Stimulated activated CD8-positive, alpha-beta memory T cell treated with anti-CD3 and anti-CD28 coated beads, Interleukin-15, amount 100 ng/mL, for 4 hours (primary cell): ENCODE measurements at regions not wholly inside any gene's neighbourhood (a gene's known extent, or its start where the extent isn't known, plus 50 kb on each side); places are given as distances from the start of the nearest gene placed in this dataset.

Experiments
- DNase-seq, 2 donors: peaks; one replicate each; pipeline ENCODE4 v3.0.0-alpha.2; 2020; ENCODE audit warnings: low read depth in 2 of 2

GRCh38 chr12:92582475-92582874 is 120.3 kb upstream of the PLEKHG7 start:
- DNase-seq: no peak

- no peak for DNase-seq
These were observed 121.2 kb upstream of the PLEKHG7 start for GRCh38 chr12:92581604-92582003.

GRCh38 chr12:92574911-92575570 is 127.7 kb upstream of the PLEKHG7 start:
- DNase-seq: no peak

DNA sequence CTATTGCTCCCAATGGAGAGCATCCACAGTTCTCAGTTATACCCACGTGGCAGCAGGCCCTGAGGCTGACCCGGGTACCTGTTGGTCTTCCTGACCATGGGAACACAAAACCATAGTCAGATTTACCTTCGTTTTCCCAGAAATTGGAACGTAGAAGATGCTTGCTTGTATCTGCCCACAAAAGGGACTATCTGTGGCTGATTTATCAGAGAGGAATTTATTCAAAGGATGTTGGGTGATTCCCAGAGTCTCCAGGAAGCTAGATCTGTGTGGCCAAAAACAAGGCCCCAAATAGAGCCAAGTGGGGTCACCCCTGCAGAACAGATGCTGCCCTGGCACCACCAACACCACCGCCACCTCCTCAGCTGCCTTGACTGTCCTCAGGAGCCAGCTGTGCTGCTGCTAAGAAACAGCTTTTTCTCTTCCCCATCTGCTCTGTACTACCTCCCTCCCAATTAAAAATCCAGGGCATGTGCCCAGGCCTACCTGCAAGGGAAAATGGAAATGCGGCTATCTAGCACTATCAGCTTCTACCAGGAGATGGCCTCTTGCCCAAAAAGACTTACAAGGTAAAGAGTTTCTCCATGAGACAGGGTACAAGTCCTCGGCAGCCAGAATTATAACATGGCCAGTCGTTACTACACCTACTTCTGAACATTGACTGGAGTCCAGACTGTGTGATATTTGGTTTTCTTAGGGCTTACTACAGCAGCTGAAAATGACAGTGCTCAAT is 128.6 kb upstream of the PLEKHG7 start:
- no peak for DNase-seq

DNA sequence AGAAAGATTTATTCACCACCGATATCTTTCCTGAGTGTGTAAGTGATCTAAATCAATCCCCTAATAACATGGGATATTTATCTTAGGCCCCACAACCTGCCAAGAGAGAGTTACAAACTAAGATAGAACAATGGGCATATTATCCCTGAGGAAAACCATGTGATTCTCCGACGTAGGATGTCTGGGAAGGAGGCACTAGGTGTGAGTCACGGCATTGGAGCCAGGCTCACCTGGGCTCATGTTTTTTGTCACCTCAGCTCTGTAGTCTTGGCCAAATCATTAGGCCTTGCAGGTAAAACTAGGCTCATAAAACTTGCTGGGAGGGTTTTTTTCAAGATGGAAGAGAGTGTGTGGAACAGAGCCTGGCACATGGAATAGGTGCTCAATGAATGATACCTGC is 129.7 kb upstream of the PLEKHG7 start:
- no peak for DNase-seq

DNA sequence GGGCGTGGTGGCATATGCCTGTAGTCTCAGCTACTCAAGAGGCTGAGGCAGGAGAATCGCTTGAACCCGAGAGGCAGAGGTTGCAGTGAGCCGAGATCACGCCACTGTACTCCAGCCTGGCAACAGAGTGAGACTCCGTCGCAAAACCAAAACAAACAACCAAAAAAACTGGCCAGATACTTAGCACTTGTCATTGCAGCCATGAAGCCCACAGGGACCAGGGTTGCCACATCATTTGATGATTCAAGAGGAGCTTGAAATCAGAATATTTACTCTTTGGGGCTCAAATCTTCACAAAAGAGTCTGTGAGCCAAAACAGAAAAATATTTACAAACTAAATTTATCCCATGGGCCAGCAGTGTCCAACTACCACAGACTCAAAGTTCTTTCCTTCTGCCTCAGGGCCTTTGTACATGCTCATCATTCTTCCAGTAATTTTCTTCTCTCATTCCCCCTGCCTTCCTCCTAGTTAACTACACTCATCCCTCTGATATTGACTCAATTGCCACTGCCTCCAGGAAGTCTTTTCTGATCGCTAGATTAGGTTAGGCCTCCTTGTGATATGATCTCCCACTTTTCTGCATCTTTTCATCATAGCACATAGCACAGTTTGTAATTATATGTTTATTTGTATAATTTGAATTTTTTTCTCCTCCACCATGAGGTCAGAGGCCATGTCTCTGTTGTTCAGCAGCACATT is 130.8 kb upstream of the PLEKHG7 start:
- DNase-seq: no peak

- no peak for DNase-seq
These were observed 131.6 kb upstream of the PLEKHG7 start for GRCh38 chr12:92571169-92571568.

DNA sequence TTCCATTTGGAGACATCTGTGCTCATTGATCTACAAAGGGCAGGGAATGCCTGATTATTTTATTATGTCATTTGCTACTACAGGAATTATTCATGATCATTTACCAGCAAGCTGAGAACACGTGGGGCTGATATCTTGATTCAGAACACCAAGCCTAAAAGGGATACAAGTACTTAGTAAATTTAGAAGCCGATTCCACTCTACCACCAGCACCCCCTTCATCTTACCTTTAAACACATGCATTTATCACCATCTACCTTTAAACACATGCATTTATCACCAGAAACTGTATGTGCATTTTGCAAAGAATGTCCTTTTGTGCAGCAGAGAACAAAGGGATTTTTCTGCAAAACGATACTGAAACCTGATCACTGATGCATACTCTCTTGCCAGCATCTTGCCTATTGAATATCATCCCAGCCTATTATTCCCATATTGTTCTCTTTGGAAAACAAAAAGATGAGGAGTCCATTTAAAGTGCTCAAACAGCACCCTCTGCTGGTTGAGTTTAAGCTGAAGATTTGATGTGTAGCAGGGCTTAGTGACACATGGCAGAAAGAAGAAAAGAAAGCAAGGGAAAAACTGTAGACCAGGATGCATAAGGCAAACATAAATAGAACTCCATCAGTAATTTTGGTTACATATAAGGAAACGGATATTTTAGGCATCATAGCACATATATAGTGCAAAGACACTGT is 132.6 kb upstream of the PLEKHG7 start:
- DNase-seq: no peak

GRCh38 chr12:92568691-92569090 is 134.1 kb upstream of the PLEKHG7 start:
- no peak for DNase-seq

DNA sequence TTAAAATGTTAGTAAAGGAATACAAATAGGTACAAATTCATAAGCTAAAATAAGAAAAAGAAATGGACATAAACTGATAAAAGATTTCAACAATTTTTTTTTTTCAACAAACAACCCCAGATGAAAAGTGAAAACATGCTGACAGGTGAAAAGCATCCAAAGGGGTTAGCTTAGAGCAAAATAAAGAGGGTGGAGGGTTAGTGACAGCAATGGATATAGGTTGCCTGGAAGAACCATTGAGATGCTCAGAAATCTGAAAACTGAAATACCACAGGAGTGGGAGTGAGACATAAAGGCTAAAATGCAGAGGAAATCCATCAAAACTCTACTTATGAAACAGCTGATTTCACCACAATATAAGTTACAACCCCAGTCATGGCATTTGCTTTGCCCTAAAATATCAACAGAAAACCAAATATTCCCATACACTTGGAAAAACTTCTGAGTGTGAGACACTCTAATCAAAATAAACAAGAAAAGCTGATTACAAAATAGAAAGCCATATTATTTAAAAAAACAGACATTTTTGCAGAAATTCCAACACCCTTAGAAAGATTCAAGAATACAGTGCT is 136.3 kb upstream of the PLEKHG7 start:
- no peak for DNase-seq

GRCh38 chr12:92563819-92564218 is 139.0 kb upstream of the PLEKHG7 start:
- no peak for DNase-seq

GRCh38 chr12:92562063-92562734 is 140.6 kb upstream of the PLEKHG7 start:
- no peak for DNase-seq

DNA sequence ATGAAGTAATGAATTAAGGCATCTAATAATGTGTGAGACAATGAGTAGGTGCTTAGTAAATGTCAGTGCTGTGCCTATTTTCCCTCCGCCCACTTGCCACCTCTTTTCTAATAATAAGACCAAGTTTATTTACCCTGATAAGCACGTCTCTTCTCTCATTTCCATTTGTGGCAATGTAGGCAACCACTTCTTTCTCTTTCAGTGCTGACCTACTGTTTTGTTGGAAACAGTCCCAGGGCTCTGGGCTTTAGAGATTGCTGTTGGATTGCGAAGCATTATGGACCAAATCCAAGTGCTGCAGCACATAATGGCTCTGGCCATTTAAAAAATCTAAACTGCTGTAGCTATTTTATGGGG is 141.3 kb upstream of the PLEKHG7 start:
- DNase-seq: no peak

DNA sequence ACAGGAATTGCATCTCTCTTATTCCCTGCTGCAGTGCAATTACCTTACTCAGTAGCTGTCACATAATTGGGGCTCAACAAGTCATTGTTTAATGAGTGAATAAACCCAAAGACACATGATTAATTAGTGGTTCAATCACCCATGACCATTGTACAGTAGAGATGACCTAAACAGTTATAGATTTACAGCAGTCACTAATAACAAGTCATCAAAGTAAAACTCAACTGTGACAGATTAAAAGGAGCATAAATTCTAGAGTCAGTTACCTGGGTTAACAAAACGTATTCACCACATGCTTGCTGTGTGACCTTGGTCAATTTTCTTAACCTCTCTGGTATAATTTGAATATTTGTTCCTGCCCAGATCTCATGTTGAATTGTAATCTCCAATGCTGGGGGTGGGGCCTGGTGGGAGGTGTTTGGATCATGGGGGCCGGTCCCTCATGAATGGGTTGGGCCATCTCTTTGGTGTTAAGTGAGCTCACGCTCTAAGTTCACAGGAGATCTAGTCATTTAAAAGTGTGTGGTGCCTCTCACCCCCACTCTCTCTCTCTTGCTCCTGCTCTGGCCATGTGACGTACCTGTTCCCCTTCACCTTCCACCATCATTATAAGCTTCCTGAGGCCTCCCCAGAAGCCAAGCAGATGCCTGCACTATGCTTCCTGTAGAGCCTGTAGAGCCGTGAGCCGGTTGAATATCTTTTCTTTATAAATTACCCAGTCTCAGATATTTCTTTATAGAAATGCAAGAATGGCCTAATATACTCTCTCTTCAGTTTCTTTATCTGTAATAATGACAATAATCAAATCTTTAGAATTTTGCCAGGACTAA is 141.9 kb upstream of the PLEKHG7 start:
- DNase-seq: no peak

- DNase-seq: no peak
These were observed 144.0 kb upstream of the PLEKHG7 start for GRCh38 chr12:92558806-92559205.

- DNase-seq: no peak
These were observed 144.5 kb upstream of the PLEKHG7 start for GRCh38 chr12:92558215-92558773.

GRCh38 chr12:92557422-92557724 is 145.4 kb upstream of the PLEKHG7 start:
- no peak for DNase-seq

GRCh38 chr12:92556637-92557421 is 146.0 kb upstream of the PLEKHG7 start:
- no peak for DNase-seq

- no peak for DNase-seq
These were observed 146.6 kb upstream of the PLEKHG7 start for GRCh38 chr12:92556141-92556540.
